ENCODE measurements at regions not wholly inside any gene's neighbourhood (a gene's known extent, or its start where the extent isn't known, plus 50 kb on each side); places are given as distances from the start of the nearest gene placed in this dataset.

DNA sequence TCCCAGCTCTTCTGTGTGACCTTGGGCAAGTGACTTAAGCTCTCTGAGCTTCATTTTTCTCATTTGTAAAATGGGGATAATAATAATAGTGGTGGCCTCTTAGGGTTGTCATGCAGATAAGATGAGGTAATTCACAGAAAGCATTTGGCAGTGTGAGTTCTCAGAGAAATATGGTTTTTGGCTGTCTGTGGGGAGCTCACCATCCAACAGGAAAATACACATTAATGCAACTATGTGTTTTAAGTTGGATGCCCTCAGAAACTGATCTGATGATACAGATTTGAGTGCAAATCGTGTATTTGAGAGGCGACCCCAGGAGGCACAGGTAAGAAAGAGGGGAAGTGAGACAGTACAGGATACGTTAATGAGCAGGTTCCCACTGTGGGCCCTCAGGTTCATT lies 56.1 kb upstream of the SPRED2 start:
- WGBS, 2 donors: 86 to 90% methylated on average over 3 of the region's 3 CpGs
- H3K4me3 ChIP-seq (ENCODE audit: low read depth, poor library complexity, severe bottlenecking): no peak overlapping the region
- no peak for TF ChIP-seq POLR2A (IDR thresholded peaks at IDR 0.05)
- TF ChIP-seq, protein P1, sequence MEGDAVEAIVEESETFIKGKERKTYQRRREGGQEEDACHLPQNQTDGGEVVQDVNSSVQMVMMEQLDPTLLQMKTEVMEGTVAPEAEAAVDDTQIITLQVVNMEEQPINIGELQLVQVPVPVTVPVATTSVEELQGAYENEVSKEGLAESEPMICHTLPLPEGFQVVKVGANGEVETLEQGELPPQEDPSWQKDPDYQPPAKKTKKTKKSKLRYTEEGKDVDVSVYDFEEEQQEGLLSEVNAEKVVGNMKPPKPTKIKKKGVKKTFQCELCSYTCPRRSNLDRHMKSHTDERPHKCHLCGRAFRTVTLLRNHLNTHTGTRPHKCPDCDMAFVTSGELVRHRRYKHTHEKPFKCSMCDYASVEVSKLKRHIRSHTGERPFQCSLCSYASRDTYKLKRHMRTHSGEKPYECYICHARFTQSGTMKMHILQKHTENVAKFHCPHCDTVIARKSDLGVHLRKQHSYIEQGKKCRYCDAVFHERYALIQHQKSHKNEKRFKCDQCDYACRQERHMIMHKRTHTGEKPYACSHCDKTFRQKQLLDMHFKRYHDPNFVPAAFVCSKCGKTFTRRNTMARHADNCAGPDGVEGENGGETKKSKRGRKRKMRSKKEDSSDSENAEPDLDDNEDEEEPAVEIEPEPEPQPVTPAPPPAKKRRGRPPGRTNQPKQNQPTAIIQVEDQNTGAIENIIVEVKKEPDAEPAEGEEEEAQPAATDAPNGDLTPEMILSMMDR (IDR thresholded peaks at IDR 0.05): no peak
- intact Hi-C loops (cut with DNase I; ENCODE audit: low total_unique reads): no loop called here
- DNase-seq (ENCODE audit: low spot score in 2 of 2): no peak

DNA sequence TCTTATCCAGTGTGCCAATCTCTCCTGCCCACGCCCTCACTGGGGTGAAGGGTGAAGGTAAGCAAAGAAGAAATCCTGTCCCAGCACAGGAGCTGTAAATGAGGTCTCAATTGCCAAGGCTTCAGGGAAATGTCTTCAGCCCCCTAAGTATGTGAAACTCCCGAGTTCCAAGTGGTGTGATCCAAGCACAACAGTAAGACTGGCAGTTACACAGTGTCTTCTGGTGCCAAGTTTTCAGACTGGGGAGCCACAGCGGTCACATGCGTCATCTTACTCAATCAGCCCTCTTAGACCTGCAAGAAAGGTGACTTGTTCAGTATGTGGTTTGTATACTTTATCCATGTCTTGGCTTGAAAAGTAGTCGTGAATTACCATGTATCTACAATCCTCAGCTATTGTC lies 55.0 kb upstream of the SPRED2 start:
- no peak for DNase-seq (ENCODE audit: low spot score in 2 of 2)
- no peak overlapping the region for H3K4me3 ChIP-seq (ENCODE audit: low read depth, poor library complexity, severe bottlenecking)
- TF ChIP-seq POLR2A (IDR thresholded peaks at IDR 0.05): no peak
- TF ChIP-seq, protein P1 (IDR thresholded peaks at IDR 0.05): no peak
- intact Hi-C loops (cut with DNase I; ENCODE audit: low total_unique reads): no loop called here
- 72 to 85% methylated on average over 5 of the region's 5 CpGs for WGBS, 2 donors

GRCh38 chr2:65486802-65487201 lies 54.4 kb upstream of the SPRED2 start:
- no peak overlapping the region for H3K4me3 ChIP-seq (ENCODE audit: low read depth, poor library complexity, severe bottlenecking)
- DNase-seq (ENCODE audit: low spot score in 2 of 2): no peak
- intact Hi-C loops (cut with DNase I; ENCODE audit: low total_unique reads): no loop called here
- TF ChIP-seq, protein P1 (IDR thresholded peaks at IDR 0.05): no peak
- no peak for TF ChIP-seq POLR2A (IDR thresholded peaks at IDR 0.05)
- 80 to 91% methylated on average over 4 of the region's 4 CpGs for WGBS, 2 donors

DNA sequence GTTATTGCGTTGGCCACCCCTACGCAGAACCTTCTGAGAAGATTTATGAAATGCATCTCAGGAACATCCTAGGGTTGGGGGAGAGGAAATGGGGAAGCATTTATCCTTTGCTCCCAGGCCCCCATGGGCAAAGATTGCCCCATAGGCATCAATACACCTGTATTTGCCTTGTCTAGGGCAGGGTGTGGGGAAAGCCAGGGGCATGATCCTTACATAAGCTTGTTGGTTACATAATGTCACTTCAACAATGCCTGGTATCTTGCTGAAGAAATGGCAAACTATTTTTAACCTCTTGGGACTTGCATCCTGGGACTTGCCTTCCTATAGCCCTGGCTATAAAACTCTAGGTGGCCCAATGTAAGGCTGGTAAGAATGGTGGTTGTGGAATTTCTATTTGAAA lies 53.9 kb upstream of the SPRED2 start:
- no peak for DNase-seq (ENCODE audit: low spot score in 2 of 2)
- H3K4me3 ChIP-seq (ENCODE audit: low read depth, poor library complexity, severe bottlenecking): no peak overlapping the region
- intact Hi-C loops (cut with DNase I; ENCODE audit: low total_unique reads): no loop called here
- WGBS, 2 donors: 94 to 95% methylated on average over 2 of the region's 2 CpGs
- TF ChIP-seq, protein P1 (IDR thresholded peaks at IDR 0.05): no peak
- TF ChIP-seq POLR2A (IDR thresholded peaks at IDR 0.05): no peak

DNA sequence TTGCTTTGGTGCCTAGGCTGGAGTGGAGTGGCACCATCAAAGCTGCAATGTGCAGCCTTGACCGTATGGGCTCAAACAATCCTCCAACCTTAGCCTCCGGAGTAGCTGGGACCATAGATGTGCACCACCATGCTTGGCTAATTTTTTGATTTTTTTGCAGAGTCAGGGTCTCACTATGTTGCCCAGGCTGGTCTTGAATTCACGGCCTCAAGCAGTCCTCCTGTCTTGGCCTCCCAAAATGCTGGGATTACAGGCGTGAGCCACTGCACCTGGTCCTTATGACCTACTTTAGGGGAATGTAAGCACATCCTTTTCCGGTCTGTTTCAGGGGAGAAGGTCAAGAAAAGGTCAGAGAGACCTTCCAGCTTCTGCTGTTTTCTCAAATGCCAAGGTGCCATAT lies 53.4 kb upstream of the SPRED2 start:
- no peak for DNase-seq (ENCODE audit: low spot score in 2 of 2)
- 93 to 94% methylated on average over 5 of the region's 5 CpGs for WGBS, 2 donors

GRCh38 chr2:65483763-65484162 lies 51.4 kb upstream of the SPRED2 start:
- 73 to 86% methylated on average over 4 of the region's 4 CpGs for WGBS, 2 donors
- intact Hi-C loops (cut with DNase I; ENCODE audit: low total_unique reads): no loop called here
- no peak for DNase-seq (ENCODE audit: low spot score in 2 of 2)
- H3K4me3 ChIP-seq (ENCODE audit: low read depth, poor library complexity, severe bottlenecking): no peak overlapping the region
- no peak for TF ChIP-seq POLR2A (IDR thresholded peaks at IDR 0.05)
- TF ChIP-seq, protein P1 (IDR thresholded peaks at IDR 0.05): no peak

More for the DNA sequence above, 53.4 kb upstream of the SPRED2 start:
- H3K4me3 ChIP-seq (ENCODE audit: low read depth, poor library complexity, severe bottlenecking): no peak overlapping the region
- intact Hi-C loops (cut with DNase I; ENCODE audit: low total_unique reads): no loop called here
- TF ChIP-seq, protein P1 (IDR thresholded peaks at IDR 0.05): no peak
- TF ChIP-seq POLR2A (IDR thresholded peaks at IDR 0.05): no peak
